ENCODE measurements at regions not wholly inside any gene's neighbourhood (a gene's known extent, or its start where the extent isn't known, plus 50 kb on each side); places are given as distances from the start of the nearest gene placed in this dataset.

- TF ChIP-seq ZBTB21 (CRISPR knock-in tag; IDR thresholded peaks at IDR 0.05; ENCODE audit: borderline replicate concordance) (no peak), SOX15 (CRISPR knock-in tag; IDR thresholded peaks at IDR 0.05) (no peak), SP1 (CRISPR knock-in tag; conservative IDR thresholded peaks at IDR 0.05) (no peak)
- TF ChIP-seq, protein P1, sequence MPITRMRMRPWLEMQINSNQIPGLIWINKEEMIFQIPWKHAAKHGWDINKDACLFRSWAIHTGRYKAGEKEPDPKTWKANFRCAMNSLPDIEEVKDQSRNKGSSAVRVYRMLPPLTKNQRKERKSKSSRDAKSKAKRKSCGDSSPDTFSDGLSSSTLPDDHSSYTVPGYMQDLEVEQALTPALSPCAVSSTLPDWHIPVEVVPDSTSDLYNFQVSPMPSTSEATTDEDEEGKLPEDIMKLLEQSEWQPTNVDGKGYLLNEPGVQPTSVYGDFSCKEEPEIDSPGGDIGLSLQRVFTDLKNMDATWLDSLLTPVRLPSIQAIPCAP (CRISPR knock-in tag; IDR thresholded peaks at IDR 0.05) = no peak
These were observed 101.2 kb upstream of the WDR11 start for GRCh38 chr10:120749856-120750566.
